B cell (primary cell): ENCODE measurements at regions not wholly inside any gene's neighbourhood (a gene's known extent, or its start where the extent isn't known, plus 50 kb on each side); places are given as distances from the start of the nearest gene placed in this dataset.

Experiments used
- ATAC-seq: fragments of 200-7000 bp; cut with Tn5 transposase; one replicate; pipeline ENCODE4 v1.10.0; 2021; ENCODE audit warnings: low read depth, mild to moderate bottlenecking, moderate number of reproducible peaks, moderate library complexity
- CTCF ChIA-PET: fragments of 350-600 bp; sonication (Branson Sonifier 250); formaldehyde crosslinking; loops from one replicate; lab custom pipeline; 2021; ENCODE audit warnings: antibody characterized with exemption, inconsistent platforms; lab: Charles Lee
- POLR2A ChIA-PET: fragments of 350-600 bp; sonication (Branson Sonifier 250); formaldehyde crosslinking; loops from one replicate; lab custom pipeline; 2021; ENCODE audit warnings: antibody characterized with exemption; lab: Charles Lee
- DNase-seq: peaks from one replicate; pipeline ENCODE4 v3.0.0; 2013
- H2AFZ ChIP-seq: 2 replicates; pipeline ENCODE4 v1.6.1; 2012; ENCODE audit warnings: mild to moderate bottlenecking, low read depth, low read length; ENCODE audit not compliant: insufficient read depth, poor library complexity, severe bottlenecking
- H3K27ac ChIP-seq, 2 donors: 1 replicate in 1 of 2; 2 replicates in 1 of 2; pipeline ENCODE4 v1.5.1; 2012 to 2013; ENCODE audit warnings: low read length in 2 of 2, mild to moderate bottlenecking in 2 of 2, moderate library complexity in 1 of 2
- H3K27me3 ChIP-seq, 4 experiments: fragments of 200-600 bp in 1 of 4; sonication (generic) in 1 of 4; replicated peaks in 1 of 4; 1 replicate in 2 of 4; 2 replicates in 2 of 4; pipeline versions ENCODE4 v1.6.1 to v1.7.0; 2013 to 2016; ENCODE audit warnings: low read length in 3 of 4, mild to moderate bottlenecking in 2 of 4, mixed read lengths in 1 of 4, moderate library complexity in 1 of 4; ENCODE audit not compliant: insufficient read depth in 4 of 4, control insufficient read depth in 3 of 4; ENCODE audit errors: control extremely low read depth in 1 of 4
- H3K36me3 ChIP-seq, 2 experiments: replicated peaks in 1 of 2; 1 replicate in 1 of 2; 2 replicates in 1 of 2; pipeline versions ENCODE4 v1.6.1 to v1.7.1; 2013; ENCODE audit warnings: low read length in 1 of 2; ENCODE audit not compliant: insufficient read depth in 2 of 2, control insufficient read depth in 1 of 2; ENCODE audit errors: control extremely low read depth in 1 of 2, extremely low read depth in 1 of 2
- H3K4me1 ChIP-seq, 2 donors: fragments of 200-600 bp in 1 of 2; sonication (generic) in 1 of 2; 1 replicate in 1 of 2; 2 replicates in 1 of 2; pipeline versions ENCODE4 v1.5.1 to v1.6.1; 2013 to 2017; ENCODE audit warnings: low read length in 2 of 2; ENCODE audit not compliant: control insufficient read depth in 2 of 2, insufficient read depth in 2 of 2
- H3K4me2 ChIP-seq: replicated peaks from 2 replicates; pipeline ENCODE3; 2012; ENCODE audit warnings: mild to moderate bottlenecking, low read depth, low read length; ENCODE audit not compliant: poor library complexity, severe bottlenecking
- H3K4me3 ChIP-seq, 5 experiments: fragments of 200-600 bp in 1 of 5; sonication (generic) in 1 of 5; 1 replicate in 3 of 5; 2 replicates in 2 of 5; pipeline versions ENCODE4 v1.5.1 to v1.7.0; 2011 to 2016; ENCODE audit warnings: low read length in 4 of 5, mild to moderate bottlenecking in 4 of 5, low read depth in 2 of 5, control low read depth in 1 of 5, moderate library complexity in 1 of 5; ENCODE audit not compliant: insufficient read depth in 1 of 5; ENCODE audit errors: control extremely low read depth in 1 of 5, extremely low read depth in 1 of 5
- H3K79me2 ChIP-seq: fragments of 200-600 bp; sonication (generic); one replicate; pipeline ENCODE4 v1.6.0; 2016; ENCODE audit warnings: low read length; ENCODE audit not compliant: control insufficient read depth, insufficient read depth
- H3K9ac ChIP-seq: fragments of 200-600 bp; sonication (generic); 2 replicates; pipeline ENCODE4 v1.6.1; 2017; ENCODE audit warnings: mild to moderate bottlenecking, low read length, moderate library complexity
- H3K9me3 ChIP-seq, 3 donors: one replicate each; pipeline versions ENCODE4 v1.6.1 to v1.7.1; 2013; ENCODE audit warnings: low read length in 2 of 3; ENCODE audit not compliant: control insufficient read depth in 2 of 3, insufficient read depth in 1 of 3; ENCODE audit errors: control extremely low read depth in 1 of 3
- H4K20me1 ChIP-seq: 2 replicates; pipeline ENCODE4 v1.6.0; 2012; ENCODE audit warnings: mild to moderate bottlenecking, low read length; ENCODE audit not compliant: insufficient read depth, control insufficient read depth, poor library complexity, severe bottlenecking
- H3K27ac Mint-ChIP-seq: one replicate; pipeline ENCODE4 v1.8.0; 2021; ENCODE audit warnings: mixed read lengths
- H3K27me3 Mint-ChIP-seq: one replicate; pipeline ENCODE4 v1.8.0; 2021; ENCODE audit warnings: mixed read lengths
- H3K4me1 Mint-ChIP-seq: one replicate; pipeline ENCODE4 v1.8.0; 2021; ENCODE audit warnings: mixed read lengths
- H3K4me3 Mint-ChIP-seq: one replicate; pipeline ENCODE4 v1.8.0; 2021; ENCODE audit warnings: mixed read lengths
- H3K9me3 Mint-ChIP-seq: one replicate; pipeline ENCODE4 v1.8.0; 2022; ENCODE audit warnings: mixed read lengths; ENCODE audit not compliant: insufficient read depth
- EZH2 ChIP-seq: IDR thresholded peaks from 2 replicates; pipeline ENCODE4 v1.6.1; 2012; ENCODE audit warnings: borderline replicate concordance, low read depth, mild to moderate bottlenecking, moderate library complexity, low read length; ENCODE audit not compliant: insufficient read depth, poor library complexity, severe bottlenecking
- WGBS: methylation state at CpG from one replicate; pipeline ENCODE4 v1.1.5; 2013; ENCODE audit warnings: missing lambda C conversion rate; ENCODE audit not compliant: insufficient coverage; 5-methylcytosine and 5-hydroxymethylcytosine counted together
- intact Hi-C: fragments of 100-400 bp; cut with micrococcal nuclease; formaldehyde crosslinking; loops from one replicate; pipeline ENCODE4 v1.10.0; 2022
- TF ChIP-seq, protein P1 (sequence below): fragments of 200-600 bp; IDR thresholded peaks from one replicate; pipeline ENCODE4 v1.8.0; 2022; ENCODE audit warnings: antibody characterized with exemption, mild to moderate bottlenecking

DNA sequence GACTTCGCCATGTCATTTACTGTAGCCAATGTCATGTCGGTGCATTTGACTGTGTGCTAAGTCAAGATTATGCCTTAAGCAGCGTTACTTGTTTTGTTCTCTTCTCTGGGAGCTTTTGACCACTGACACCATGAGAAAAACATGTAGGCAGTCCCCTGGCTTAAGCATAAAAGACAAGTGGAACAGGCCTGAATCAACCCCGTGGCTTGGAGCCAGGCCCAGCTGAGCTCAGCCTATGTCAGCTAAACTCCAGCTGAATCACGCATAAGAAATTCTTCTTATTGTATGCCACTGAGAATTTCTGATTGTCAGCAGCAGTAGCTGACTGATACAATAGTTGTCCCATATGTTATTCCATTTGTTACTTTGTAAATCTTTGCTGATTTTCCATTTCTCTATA lies 261.9 kb downstream of the CBLL2 start:
- Mint-ChIP-seq H3K4me1 (peaks cover 4% of the 10 kb centered on the region), H3K27ac (no peak overlapping the region), H3K9me3 (no peaks in the 10 kb centered on the region), H3K4me3 (no peak overlapping the region), H3K27me3 (no peaks in the 10 kb centered on the region)
- DNase-seq (no peak), ATAC-seq (no peak)
- Histone ChIP-seq H3K4me3 (no peak overlapping the region), H3K4me1 (no peaks in the 10 kb centered on the region), H2AFZ (no peak overlapping the region), H3K79me2 (no peaks in the 10 kb centered on the region), H3K36me3 (no peaks in the 10 kb centered on the region), H3K27ac (no peak overlapping the region), H3K9ac (no peak overlapping the region), H4K20me1 (no peaks in the 10 kb centered on the region), H3K9me3 (no peaks in the 10 kb centered on the region), H3K27me3 (no peaks in the 10 kb centered on the region), H3K4me2 (no peak overlapping the region)
- POLR2A ChIA-PET: no interaction called here
- 94% methylated on average over 3 of the region's 5 CpGs for WGBS
- intact Hi-C loops: loop anchor here (5.0 to 10.0 kb wide), 2 partner anchors 400 to 547 kb away; no protein-coding TSS in a partner anchor
- CTCF ChIA-PET: interaction anchor here (0.6 kb wide), 1 partner anchor 215 kb away, joined by 4 read pairs; no protein-coding TSS in a partner anchor
- TF ChIP-seq, protein P1, sequence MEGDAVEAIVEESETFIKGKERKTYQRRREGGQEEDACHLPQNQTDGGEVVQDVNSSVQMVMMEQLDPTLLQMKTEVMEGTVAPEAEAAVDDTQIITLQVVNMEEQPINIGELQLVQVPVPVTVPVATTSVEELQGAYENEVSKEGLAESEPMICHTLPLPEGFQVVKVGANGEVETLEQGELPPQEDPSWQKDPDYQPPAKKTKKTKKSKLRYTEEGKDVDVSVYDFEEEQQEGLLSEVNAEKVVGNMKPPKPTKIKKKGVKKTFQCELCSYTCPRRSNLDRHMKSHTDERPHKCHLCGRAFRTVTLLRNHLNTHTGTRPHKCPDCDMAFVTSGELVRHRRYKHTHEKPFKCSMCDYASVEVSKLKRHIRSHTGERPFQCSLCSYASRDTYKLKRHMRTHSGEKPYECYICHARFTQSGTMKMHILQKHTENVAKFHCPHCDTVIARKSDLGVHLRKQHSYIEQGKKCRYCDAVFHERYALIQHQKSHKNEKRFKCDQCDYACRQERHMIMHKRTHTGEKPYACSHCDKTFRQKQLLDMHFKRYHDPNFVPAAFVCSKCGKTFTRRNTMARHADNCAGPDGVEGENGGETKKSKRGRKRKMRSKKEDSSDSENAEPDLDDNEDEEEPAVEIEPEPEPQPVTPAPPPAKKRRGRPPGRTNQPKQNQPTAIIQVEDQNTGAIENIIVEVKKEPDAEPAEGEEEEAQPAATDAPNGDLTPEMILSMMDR: no peak
- TF ChIP-seq EZH2: no peak

DNA sequence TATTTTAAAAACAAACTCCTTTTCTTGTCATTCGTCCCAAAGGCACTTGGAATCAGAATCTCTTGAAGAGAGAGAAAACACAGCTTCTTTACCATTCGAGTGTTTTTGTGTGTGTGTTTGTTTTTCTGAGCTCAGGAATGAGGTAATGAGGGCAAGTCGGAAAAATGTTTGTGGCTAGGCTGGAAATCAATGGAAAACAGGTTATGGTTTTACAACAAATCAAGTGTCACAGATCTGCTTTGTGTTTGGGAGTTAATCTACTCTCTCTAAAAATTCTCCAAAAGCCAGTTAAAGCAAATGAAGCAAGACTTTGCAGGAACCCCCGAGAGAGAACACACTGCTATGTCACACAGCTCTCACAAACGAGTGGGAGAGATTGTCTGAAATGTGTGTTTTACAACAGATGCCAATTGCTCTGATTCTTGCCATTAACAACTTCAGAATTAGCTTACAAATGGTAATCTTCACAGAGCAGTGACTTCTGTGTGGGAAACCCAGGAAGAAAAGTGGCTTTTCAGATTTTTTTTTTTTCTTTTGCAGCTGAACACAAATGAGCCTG lies 264.1 kb downstream of the CBLL2 start:
- no CpG with 5 or more reads among the region's 5 CpGs for WGBS
- ATAC-seq (no peak), DNase-seq (no peak)
- TF ChIP-seq, protein P1: no peak
- TF ChIP-seq EZH2: no peak
- no peak overlapping the region for H3K4me3 Mint-ChIP-seq
- POLR2A ChIA-PET: no interaction called here
- peaks cover 4% of the 10 kb centered on the region for H3K4me1 Mint-ChIP-seq
- Histone ChIP-seq H3K9ac (no peak overlapping the region), H3K9me3 (no peaks in the 10 kb centered on the region), H4K20me1 (no peaks in the 10 kb centered on the region), H3K79me2 (no peaks in the 10 kb centered on the region), H3K4me1 (no peaks in the 10 kb centered on the region), H3K27me3 (no peaks in the 10 kb centered on the region), H3K4me2 (no peak overlapping the region), H2AFZ (no peak overlapping the region), H3K36me3 (no peaks in the 10 kb centered on the region), H3K27ac (no peak overlapping the region), H3K4me3 (no peak overlapping the region)
- H3K27ac Mint-ChIP-seq: no peak overlapping the region
- no peaks in the 10 kb centered on the region for H3K27me3 Mint-ChIP-seq
- intact Hi-C loops: loop anchor here (10.0 kb wide), 1 partner anchor 402 kb away; no protein-coding TSS in a partner anchor
- H3K9me3 Mint-ChIP-seq: no peaks in the 10 kb centered on the region
- CTCF ChIA-PET: no interaction called here
